Hepatocyte (in vitro differentiated cells): ENCODE measurements at regions not wholly inside any gene's neighbourhood (a gene's known extent, or its start where the extent isn't known, plus 50 kb on each side); places are given as distances from the start of the nearest gene placed in this dataset.

ENCODE experiments used
- DNase-seq: peaks from one replicate; pipeline ENCODE4 v3.0.0-alpha.2; 2016; ENCODE audit warnings: low spot score
- H2AFZ ChIP-seq: fragments of 200-600 bp; sonication (generic); 2 replicates; pipeline ENCODE4 v1.6.0; 2016; ENCODE audit warnings: antibody characterized with exemption, mild to moderate bottlenecking
- H3K27ac ChIP-seq: fragments of 200-600 bp; sonication (generic); 2 replicates; pipeline ENCODE4 v1.5.1; 2016; ENCODE audit warnings: mild to moderate bottlenecking
- H3K27me3 ChIP-seq: fragments of 200-600 bp; sonication (generic); 2 replicates; pipeline ENCODE4 v1.6.1; 2016
- H3K36me3 ChIP-seq: fragments of 200-600 bp; sonication (generic); replicated peaks from 2 replicates; pipeline ENCODE4 v1.5.1; 2016; ENCODE audit warnings: low read depth; ENCODE audit not compliant: insufficient read depth
- H3K4me1 ChIP-seq: fragments of 200-600 bp; sonication (generic); 2 replicates; pipeline ENCODE4 v1.5.1; 2016; ENCODE audit warnings: mild to moderate bottlenecking, moderate library complexity; ENCODE audit not compliant: insufficient read depth
- H3K4me2 ChIP-seq: fragments of 200-600 bp; sonication (generic); 2 replicates; pipeline ENCODE4 v1.6.0; 2016
- H3K4me3 ChIP-seq: fragments of 200-600 bp; sonication (generic); 2 replicates; pipeline ENCODE4 v1.5.1; 2016; ENCODE audit warnings: mild to moderate bottlenecking
- H3K79me2 ChIP-seq: fragments of 200-600 bp; sonication (generic); 2 replicates; pipeline ENCODE4 v1.6.0; 2017; ENCODE audit warnings: mild to moderate bottlenecking
- H3K9me2 ChIP-seq: fragments of 200-600 bp; sonication (generic); replicated peaks from 2 replicates; pipeline ENCODE4 v1.6.0; 2017; ENCODE audit warnings: mild to moderate bottlenecking; ENCODE audit not compliant: insufficient read depth
- H3K9me3 ChIP-seq: fragments of 200-600 bp; sonication (generic); 2 replicates; pipeline ENCODE4 v1.5.1; 2016; ENCODE audit warnings: low read depth, mild to moderate bottlenecking
- H4K20me1 ChIP-seq: fragments of 200-600 bp; sonication (generic); 2 replicates; pipeline ENCODE4 v1.6.0; 2016; ENCODE audit warnings: mild to moderate bottlenecking; ENCODE audit not compliant: insufficient read depth, poor library complexity, severe bottlenecking
- EZH2 ChIP-seq: fragments of 200-600 bp; sonication (generic); IDR thresholded peaks from 2 replicates; pipeline ENCODE4 v1.6.1; 2016; ENCODE audit warnings: antibody characterized with exemption, mild to moderate bottlenecking, borderline replicate concordance
- EZH2phosphoT487 ChIP-seq: fragments of 200-600 bp; sonication (generic); IDR thresholded peaks from one replicate; pipeline ENCODE4 v1.6.1; 2018; ENCODE audit warnings: antibody characterized with exemption, mild to moderate bottlenecking, low read depth, moderate library complexity; ENCODE audit not compliant: unreplicated experiment, severe bottlenecking
- WGBS: methylation state at CpG from one replicate; pipeline ENCODE4 v1.1.6; 2016; ENCODE audit warnings: low lambda C conversion rate; ENCODE audit errors: missing lambda C conversion rate; 5-methylcytosine and 5-hydroxymethylcytosine counted together
- TF ChIP-seq, protein P1 (sequence below): fragments of 200-600 bp; sonication (generic); IDR thresholded peaks from 2 replicates; pipeline ENCODE4 v1.5.1; 2016; ENCODE audit warnings: antibody characterized with exemption, mild to moderate bottlenecking; ENCODE audit not compliant: poor library complexity

DNA sequence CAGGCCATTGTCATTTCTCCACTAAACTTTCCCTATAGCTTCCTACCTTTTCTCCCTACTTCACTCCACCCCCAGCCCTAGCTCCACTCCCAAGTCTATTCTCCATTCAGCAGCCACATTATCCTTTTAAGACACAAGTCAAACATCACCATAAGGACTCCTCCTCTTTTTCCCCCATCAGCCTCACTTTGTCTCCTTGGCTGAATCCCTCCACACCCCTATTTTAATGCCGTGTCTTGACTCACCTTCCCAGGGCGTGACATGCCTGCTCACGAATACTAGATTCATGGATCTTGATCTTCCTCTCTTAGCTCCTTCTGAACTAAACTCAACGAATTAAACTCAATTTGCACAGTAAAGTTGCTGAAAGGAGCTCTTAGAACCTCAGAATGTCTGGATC, 281.9 kb downstream of the PTTG2 start:
- Histone ChIP-seq H2AFZ (no peak overlapping the region), H3K9me3 (no peaks in the 10 kb centered on the region), H3K27ac (no peak overlapping the region), H3K4me3 (no peak overlapping the region), H4K20me1 (no peaks in the 10 kb centered on the region), H3K4me2 (no peak overlapping the region), H3K9me2 (no peaks in the 10 kb centered on the region), H3K27me3 (no peaks in the 10 kb centered on the region), H3K79me2 (no peaks in the 10 kb centered on the region), H3K36me3 (no peaks in the 10 kb centered on the region), H3K4me1 (peaks cover 5% of the 10 kb centered on the region)
- WGBS, result 92% methylated on average over 4 of the region's 4 CpGs
- no peak for DNase-seq
- no peak for TF ChIP-seq EZH2phosphoT487
- no peak for TF ChIP-seq EZH2
- TF ChIP-seq, protein P1, sequence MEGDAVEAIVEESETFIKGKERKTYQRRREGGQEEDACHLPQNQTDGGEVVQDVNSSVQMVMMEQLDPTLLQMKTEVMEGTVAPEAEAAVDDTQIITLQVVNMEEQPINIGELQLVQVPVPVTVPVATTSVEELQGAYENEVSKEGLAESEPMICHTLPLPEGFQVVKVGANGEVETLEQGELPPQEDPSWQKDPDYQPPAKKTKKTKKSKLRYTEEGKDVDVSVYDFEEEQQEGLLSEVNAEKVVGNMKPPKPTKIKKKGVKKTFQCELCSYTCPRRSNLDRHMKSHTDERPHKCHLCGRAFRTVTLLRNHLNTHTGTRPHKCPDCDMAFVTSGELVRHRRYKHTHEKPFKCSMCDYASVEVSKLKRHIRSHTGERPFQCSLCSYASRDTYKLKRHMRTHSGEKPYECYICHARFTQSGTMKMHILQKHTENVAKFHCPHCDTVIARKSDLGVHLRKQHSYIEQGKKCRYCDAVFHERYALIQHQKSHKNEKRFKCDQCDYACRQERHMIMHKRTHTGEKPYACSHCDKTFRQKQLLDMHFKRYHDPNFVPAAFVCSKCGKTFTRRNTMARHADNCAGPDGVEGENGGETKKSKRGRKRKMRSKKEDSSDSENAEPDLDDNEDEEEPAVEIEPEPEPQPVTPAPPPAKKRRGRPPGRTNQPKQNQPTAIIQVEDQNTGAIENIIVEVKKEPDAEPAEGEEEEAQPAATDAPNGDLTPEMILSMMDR, result no peak

DNA sequence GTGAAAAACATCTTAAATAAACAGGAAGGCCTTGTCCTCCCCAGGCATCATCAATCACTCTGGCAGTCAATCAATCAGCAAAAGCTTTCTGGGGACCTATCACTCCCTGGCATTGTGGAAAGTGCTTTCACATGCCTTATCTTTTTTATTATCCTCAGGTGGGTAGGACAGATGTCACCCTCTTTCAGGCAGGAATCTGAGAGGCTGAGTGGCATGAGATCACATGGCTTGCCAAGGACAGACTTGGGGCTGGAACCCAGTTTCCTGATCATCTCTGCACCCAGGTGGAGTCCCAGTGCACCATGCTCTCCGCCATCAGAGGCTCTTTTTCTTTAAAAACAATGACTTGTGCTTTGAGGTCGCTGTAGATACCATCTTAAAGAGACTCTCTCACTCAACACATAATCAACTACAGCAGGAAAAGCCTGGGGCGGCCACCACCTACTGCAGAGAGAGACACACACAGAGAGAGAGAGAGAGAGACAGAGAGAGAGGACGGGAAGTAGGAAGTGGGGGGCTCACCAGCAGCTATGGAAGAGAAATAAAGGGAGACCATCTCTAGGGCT, 282.7 kb downstream of the PTTG2 start:
- no peak for DNase-seq
- Histone ChIP-seq H4K20me1 (no peaks in the 10 kb centered on the region), H3K79me2 (no peaks in the 10 kb centered on the region), H3K4me2 (peak overlapping the region; percentile 47), H3K36me3 (no peaks in the 10 kb centered on the region), H2AFZ (peak overlapping the region; percentile 65), H3K4me1 (peaks cover 5% of the 10 kb centered on the region), H3K4me3 (no peak overlapping the region), H3K9me3 (no peaks in the 10 kb centered on the region), H3K27me3 (no peaks in the 10 kb centered on the region), H3K27ac (peak overlapping the region; percentile 24), H3K9me2 (no peaks in the 10 kb centered on the region)
- WGBS, result 40% methylated on average over 3 of the region's 4 CpGs
- TF ChIP-seq EZH2 (no peak), EZH2phosphoT487 (no peak)
- TF ChIP-seq, protein P1, result no peak

DNA sequence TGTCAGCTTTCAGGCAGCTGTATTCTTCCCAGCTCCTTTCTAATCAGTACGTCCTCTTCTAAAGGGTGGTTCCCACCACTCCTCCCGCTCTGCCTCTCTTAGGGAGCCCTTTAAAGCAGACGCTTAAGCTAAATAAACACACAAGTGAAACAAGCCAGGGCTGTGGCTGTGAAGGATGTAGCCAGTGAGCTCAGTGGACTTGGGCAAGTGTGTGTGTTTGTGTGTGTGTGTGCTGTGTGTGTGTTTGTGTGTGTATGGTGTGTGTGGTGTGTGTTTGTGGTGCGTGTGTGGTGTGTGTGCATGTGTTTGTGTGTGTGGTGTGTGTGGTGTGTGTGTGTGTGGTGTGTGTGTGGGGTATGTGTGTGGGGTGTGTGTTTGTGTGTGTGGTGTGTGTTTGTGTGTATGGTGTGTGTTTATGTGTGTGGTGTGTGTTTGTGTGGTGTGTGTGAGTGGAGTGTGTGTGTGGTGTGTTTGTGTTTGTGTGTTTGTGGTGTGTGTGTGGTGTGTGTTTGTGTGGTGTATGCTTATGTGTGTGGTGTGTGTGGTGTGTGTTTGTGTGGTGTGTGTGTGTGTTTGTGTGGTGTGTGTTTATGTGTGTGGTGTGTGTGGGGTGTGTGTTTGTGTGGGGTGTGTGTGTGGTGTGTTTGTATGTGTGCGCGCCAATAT, 283.3 kb downstream of the PTTG2 start:
- TF ChIP-seq EZH2phosphoT487 (no peak), EZH2 (no peak)
- TF ChIP-seq, protein P1, result no peak
- DNase-seq, result peak; percentile 52
- no peaks in the 10 kb centered on the region for H3K9me3 ChIP-seq
- H3K27me3 ChIP-seq, result no peaks in the 10 kb centered on the region
- H2AFZ ChIP-seq, result peak overlapping the region; percentile 65
- H3K9me2 ChIP-seq, result no peaks in the 10 kb centered on the region
- H3K4me2 ChIP-seq, result peak overlapping the region; percentile 47
- H3K4me3 ChIP-seq, result no peak overlapping the region
- peaks cover 5% of the 10 kb centered on the region for H3K4me1 ChIP-seq
- peak overlapping the region; percentile 24 for H3K27ac ChIP-seq
- H3K79me2 ChIP-seq, result no peaks in the 10 kb centered on the region
- no peaks in the 10 kb centered on the region for H3K36me3 ChIP-seq
- H4K20me1 ChIP-seq, result no peaks in the 10 kb centered on the region
- WGBS, result 61% methylated on average over 6 of the region's 6 CpGs
